ENCODE measurements at regions not wholly inside any gene's neighbourhood (a gene's known extent, or its start where the extent isn't known, plus 50 kb on each side); places are given as distances from the start of the nearest gene placed in this dataset.

DNA sequence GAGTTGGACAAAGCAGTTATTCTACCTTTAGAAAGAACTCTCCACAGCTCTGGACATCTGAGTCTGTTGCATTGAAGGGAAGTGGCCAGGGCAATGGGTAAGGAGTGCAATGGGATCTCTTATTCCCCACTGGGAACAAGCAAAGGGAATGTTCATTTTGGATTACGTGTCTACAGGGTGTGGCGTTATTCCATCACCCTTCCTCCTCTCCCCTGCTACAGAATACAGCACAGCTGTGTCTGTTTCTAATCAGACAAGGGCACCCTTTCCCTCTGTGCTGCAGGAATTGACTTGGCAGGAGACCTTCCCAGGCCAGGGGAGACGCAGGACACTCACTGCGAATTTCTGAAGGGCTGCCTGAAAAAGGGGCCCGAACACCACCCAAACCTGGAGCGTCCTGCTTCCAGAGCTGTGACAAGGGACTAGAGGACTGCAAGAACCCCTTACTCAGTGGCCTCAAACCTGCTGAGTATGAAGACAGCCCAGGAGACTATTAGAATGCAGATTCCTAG, 163.6 kb upstream of the RAB4A start:
- no peak for TF ChIP-seq CTCF (IDR thresholded peaks at IDR 0.05)
- no peak for TF ChIP-seq POLR2A (IDR thresholded peaks at IDR 0.05)

Data from right lobe of liver (tissue), 4 donors.